ENCODE measurements at regions not wholly inside any gene's neighbourhood (a gene's known extent, or its start where the extent isn't known, plus 50 kb on each side); places are given as distances from the start of the nearest gene placed in this dataset.

- WGBS (ENCODE audit: insufficient coverage), result 96% methylated on average over 4 of the region's 4 CpGs
- no peaks in the 10 kb centered on the region for H3K36me3 ChIP-seq (ENCODE audit: control insufficient read depth, insufficient read depth, low read length)
- no peak overlapping the region for H3K4me3 Mint-ChIP-seq
- no peaks in the 10 kb centered on the region for H3K9me3 Mint-ChIP-seq
- TF ChIP-seq CTCF (IDR thresholded peaks at IDR 0.05), result no peak
- H3K27me3 Mint-ChIP-seq (ENCODE audit: low read depth in 2 of 2), result no peaks in the 10 kb centered on the region
- DNase-seq (no peak), ATAC-seq (no peak)
- no peak overlapping the region for H3K4me3 ChIP-seq (ENCODE audit: low read length)
- no peak overlapping the region for H3K27ac Mint-ChIP-seq
- no peaks in the 10 kb centered on the region for H3K27me3 ChIP-seq (ENCODE audit: control insufficient read depth, insufficient read depth, low read length)
- H3K27ac ChIP-seq (ENCODE audit: low read length), result no peak overlapping the region
- H3K4me1 ChIP-seq (ENCODE audit: control insufficient read depth, insufficient read depth, low read length), result peaks cover 9% of the 10 kb centered on the region
- no peaks in the 10 kb centered on the region for H3K36me3 Mint-ChIP-seq
- intact Hi-C loops (cut with micrococcal nuclease), result no loop called here
- no peaks in the 10 kb centered on the region for H3K9me3 ChIP-seq (ENCODE audit: control insufficient read depth, insufficient read depth, low read length)
- H3K4me1 Mint-ChIP-seq, result peaks cover 18 to 19% of the 10 kb centered on the region in 2 donors
Observed at GRCh38 chr14:73792481-73792880, 59.1 kb upstream of the PTGR2 start.

GRCh38 chr14:73789989-73790581, 61.5 kb upstream of the PTGR2 start:
- H3K4me1 ChIP-seq (ENCODE audit: control insufficient read depth, insufficient read depth, low read length), result peaks cover 22% of the 10 kb centered on the region
- no peaks in the 10 kb centered on the region for H3K27me3 Mint-ChIP-seq (ENCODE audit: low read depth in 2 of 2)
- peak overlapping the region in 1 of 2 donors; percentile 92 for H3K27ac Mint-ChIP-seq
- H3K36me3 ChIP-seq (ENCODE audit: control insufficient read depth, insufficient read depth, low read length), result no peaks in the 10 kb centered on the region
- ATAC-seq (no peak), DNase-seq (no peak)
- H3K36me3 Mint-ChIP-seq, result no peaks in the 10 kb centered on the region
- H3K9me3 ChIP-seq (ENCODE audit: control insufficient read depth, insufficient read depth, low read length), result no peaks in the 10 kb centered on the region
- no peak for TF ChIP-seq CTCF (IDR thresholded peaks at IDR 0.05)
- no peak overlapping the region for H3K27ac ChIP-seq (ENCODE audit: low read length)
- H3K27me3 ChIP-seq (ENCODE audit: control insufficient read depth, insufficient read depth, low read length), result no peaks in the 10 kb centered on the region
- H3K9me3 Mint-ChIP-seq, result no peaks in the 10 kb centered on the region
- H3K4me3 Mint-ChIP-seq, result no peak overlapping the region
- no peak overlapping the region for H3K4me3 ChIP-seq (ENCODE audit: low read length)
- WGBS (ENCODE audit: insufficient coverage), result 80% methylated on average over 10 of the region's 10 CpGs
- H3K4me1 Mint-ChIP-seq, result peaks cover 33 to 34% of the 10 kb centered on the region in 2 donors
- intact Hi-C loops (cut with micrococcal nuclease), result loop anchor here (5.0 kb wide), 1 partner anchor 37 kb away; no protein-coding TSS in a partner anchor

GRCh38 chr14:73788701-73789551, 62.7 kb upstream of the PTGR2 start:
- no peaks in the 10 kb centered on the region for H3K36me3 Mint-ChIP-seq
- no peak for ATAC-seq
- no peaks in the 10 kb centered on the region for H3K9me3 ChIP-seq (ENCODE audit: control insufficient read depth, insufficient read depth, low read length)
- peak overlapping the region; percentile 96 for H3K4me3 Mint-ChIP-seq
- no peak overlapping the region for H3K27ac ChIP-seq (ENCODE audit: low read length)
- H3K27me3 Mint-ChIP-seq (ENCODE audit: low read depth in 2 of 2), result no peaks in the 10 kb centered on the region
- intact Hi-C loops (cut with micrococcal nuclease), result loop anchor here (5.0 kb wide), 1 partner anchor 38 kb away; no protein-coding TSS in a partner anchor
- H3K27ac Mint-ChIP-seq, result peak overlapping the region; percentile 92 to 96
- peak in 1 of 2 donors; percentile 53 for DNase-seq
- H3K4me1 ChIP-seq (ENCODE audit: control insufficient read depth, insufficient read depth, low read length), result peaks cover 34% of the 10 kb centered on the region
- no peaks in the 10 kb centered on the region for H3K36me3 ChIP-seq (ENCODE audit: control insufficient read depth, insufficient read depth, low read length)
- H3K27me3 ChIP-seq (ENCODE audit: control insufficient read depth, insufficient read depth, low read length), result no peaks in the 10 kb centered on the region
- peaks cover 45 to 46% of the 10 kb centered on the region in 2 donors for H3K4me1 Mint-ChIP-seq
- WGBS (ENCODE audit: insufficient coverage), result 82% methylated on average over 3 of the region's 6 CpGs
- no peak overlapping the region for H3K4me3 ChIP-seq (ENCODE audit: low read length)
- no peak for TF ChIP-seq CTCF (IDR thresholded peaks at IDR 0.05)
- H3K9me3 Mint-ChIP-seq, result no peaks in the 10 kb centered on the region
